ENCODE measurements at regions not wholly inside any gene's neighbourhood (a gene's known extent, or its start where the extent isn't known, plus 50 kb on each side); places are given as distances from the start of the nearest gene placed in this dataset.

DNA sequence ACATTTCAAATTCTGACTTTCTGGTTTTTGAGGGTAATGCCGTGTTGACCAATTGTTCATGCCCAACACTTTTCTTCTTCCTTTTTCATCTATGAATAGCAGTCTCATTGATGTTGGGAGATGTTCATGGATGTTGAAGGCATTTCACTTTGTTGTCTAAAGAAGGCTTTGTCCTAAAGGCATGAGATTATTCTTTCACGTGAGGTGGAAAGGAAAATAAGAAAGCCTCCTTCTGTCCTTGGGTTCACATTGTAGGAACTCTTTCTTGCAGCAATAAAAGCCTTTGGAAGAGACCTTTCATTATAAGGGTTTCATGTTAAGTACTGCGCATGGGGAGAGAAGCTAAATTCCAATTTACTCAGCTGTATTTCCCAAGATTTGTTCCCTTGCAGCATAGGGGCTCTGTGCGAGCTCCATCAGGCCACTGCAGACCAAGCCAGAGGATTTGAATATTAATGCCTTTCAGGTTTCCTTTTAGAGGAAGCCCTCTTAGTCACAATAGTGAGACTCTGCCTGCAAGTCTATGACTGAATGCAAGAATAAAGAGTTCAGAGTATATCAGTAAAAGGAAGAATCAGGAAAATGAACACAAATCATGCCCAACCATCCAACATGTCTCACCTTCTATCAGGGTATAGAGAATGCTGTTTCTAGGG lies 274.6 kb downstream of the TMEM38B start:
- no peak for TF ChIP-seq RAD21 (IDR thresholded peaks at IDR 0.05; ENCODE audit: low read depth)
- TF ChIP-seq EGR1 (IDR thresholded peaks at IDR 0.05): no peak
- no peak for TF ChIP-seq EP300 (IDR thresholded peaks at IDR 0.05; ENCODE audit: borderline replicate concordance)
- TF ChIP-seq, protein P1, sequence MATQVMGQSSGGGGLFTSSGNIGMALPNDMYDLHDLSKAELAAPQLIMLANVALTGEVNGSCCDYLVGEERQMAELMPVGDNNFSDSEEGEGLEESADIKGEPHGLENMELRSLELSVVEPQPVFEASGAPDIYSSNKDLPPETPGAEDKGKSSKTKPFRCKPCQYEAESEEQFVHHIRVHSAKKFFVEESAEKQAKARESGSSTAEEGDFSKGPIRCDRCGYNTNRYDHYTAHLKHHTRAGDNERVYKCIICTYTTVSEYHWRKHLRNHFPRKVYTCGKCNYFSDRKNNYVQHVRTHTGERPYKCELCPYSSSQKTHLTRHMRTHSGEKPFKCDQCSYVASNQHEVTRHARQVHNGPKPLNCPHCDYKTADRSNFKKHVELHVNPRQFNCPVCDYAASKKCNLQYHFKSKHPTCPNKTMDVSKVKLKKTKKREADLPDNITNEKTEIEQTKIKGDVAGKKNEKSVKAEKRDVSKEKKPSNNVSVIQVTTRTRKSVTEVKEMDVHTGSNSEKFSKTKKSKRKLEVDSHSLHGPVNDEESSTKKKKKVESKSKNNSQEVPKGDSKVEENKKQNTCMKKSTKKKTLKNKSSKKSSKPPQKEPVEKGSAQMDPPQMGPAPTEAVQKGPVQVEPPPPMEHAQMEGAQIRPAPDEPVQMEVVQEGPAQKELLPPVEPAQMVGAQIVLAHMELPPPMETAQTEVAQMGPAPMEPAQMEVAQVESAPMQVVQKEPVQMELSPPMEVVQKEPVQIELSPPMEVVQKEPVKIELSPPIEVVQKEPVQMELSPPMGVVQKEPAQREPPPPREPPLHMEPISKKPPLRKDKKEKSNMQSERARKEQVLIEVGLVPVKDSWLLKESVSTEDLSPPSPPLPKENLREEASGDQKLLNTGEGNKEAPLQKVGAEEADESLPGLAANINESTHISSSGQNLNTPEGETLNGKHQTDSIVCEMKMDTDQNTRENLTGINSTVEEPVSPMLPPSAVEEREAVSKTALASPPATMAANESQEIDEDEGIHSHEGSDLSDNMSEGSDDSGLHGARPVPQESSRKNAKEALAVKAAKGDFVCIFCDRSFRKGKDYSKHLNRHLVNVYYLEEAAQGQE (IDR thresholded peaks at IDR 0.05; ENCODE audit: low read depth): no peak
- TF ChIP-seq NFIC (IDR thresholded peaks at IDR 0.05): no peak
- TF ChIP-seq, protein P2, sequence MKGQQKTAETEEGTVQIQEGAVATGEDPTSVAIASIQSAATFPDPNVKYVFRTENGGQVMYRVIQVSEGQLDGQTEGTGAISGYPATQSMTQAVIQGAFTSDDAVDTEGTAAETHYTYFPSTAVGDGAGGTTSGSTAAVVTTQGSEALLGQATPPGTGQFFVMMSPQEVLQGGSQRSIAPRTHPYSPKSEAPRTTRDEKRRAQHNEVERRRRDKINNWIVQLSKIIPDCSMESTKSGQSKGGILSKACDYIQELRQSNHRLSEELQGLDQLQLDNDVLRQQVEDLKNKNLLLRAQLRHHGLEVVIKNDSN (IDR thresholded peaks at IDR 0.05): no peak
- TF ChIP-seq TAF1 (IDR thresholded peaks at IDR 0.05; ENCODE audit: low read depth): no peak
- no peak for TF ChIP-seq ZBTB7A (IDR thresholded peaks at IDR 0.05; ENCODE audit: low read depth)
- TF ChIP-seq CREB1 (IDR thresholded peaks at IDR 0.05; ENCODE audit: low read depth): no peak
- TF ChIP-seq, protein P3, sequence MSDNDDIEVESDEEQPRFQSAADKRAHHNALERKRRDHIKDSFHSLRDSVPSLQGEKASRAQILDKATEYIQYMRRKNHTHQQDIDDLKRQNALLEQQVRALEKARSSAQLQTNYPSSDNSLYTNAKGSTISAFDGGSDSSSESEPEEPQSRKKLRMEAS (IDR thresholded peaks at IDR 0.05): no peak
- no peak for TF ChIP-seq TCF12 (IDR thresholded peaks at IDR 0.05; ENCODE audit: low read depth)
- TF ChIP-seq TEAD4 (IDR thresholded peaks at IDR 0.05): no peak
- no peak for TF ChIP-seq CEBPB (IDR thresholded peaks at IDR 0.05)
- no peak for TF ChIP-seq YY1 (IDR thresholded peaks at IDR 0.05; ENCODE audit: low read depth)
- no peak for TF ChIP-seq FOXM1 (IDR thresholded peaks at IDR 0.05; ENCODE audit: borderline replicate concordance, low read depth)

DNA sequence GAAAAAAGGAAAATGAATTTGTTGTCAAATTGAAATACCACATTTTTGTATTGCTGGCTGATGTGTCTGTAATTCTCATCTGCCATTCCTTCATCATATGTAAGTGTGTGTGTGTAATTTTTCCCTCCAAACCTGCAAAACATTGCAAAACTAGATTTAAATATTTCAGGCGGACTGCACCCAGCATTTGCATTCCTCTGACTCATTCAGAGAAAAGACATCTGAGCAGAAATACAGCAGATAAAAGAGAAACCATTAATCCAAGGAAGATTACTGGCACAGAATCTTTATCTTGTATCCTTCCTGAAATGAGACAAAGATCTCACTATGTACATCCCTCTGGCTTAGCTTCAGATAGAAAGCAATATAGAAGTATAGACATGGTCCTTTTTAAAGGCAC lies 275.3 kb downstream of the TMEM38B start:
- TF ChIP-seq FOXM1 (IDR thresholded peaks at IDR 0.05; ENCODE audit: borderline replicate concordance, low read depth) (no peak), CEBPB (IDR thresholded peaks at IDR 0.05) (no peak), TCF12 (IDR thresholded peaks at IDR 0.05; ENCODE audit: low read depth) (no peak), TEAD4 (IDR thresholded peaks at IDR 0.05) (no peak), NFIC (IDR thresholded peaks at IDR 0.05) (no peak), ZBTB7A (IDR thresholded peaks at IDR 0.05; ENCODE audit: low read depth) (no peak), TAF1 (IDR thresholded peaks at IDR 0.05; ENCODE audit: low read depth) (no peak), CREB1 (IDR thresholded peaks at IDR 0.05; ENCODE audit: low read depth) (no peak), EGR1 (IDR thresholded peaks at IDR 0.05) (no peak), YY1 (IDR thresholded peaks at IDR 0.05; ENCODE audit: low read depth) (no peak), RAD21 (IDR thresholded peaks at IDR 0.05; ENCODE audit: low read depth) (no peak), EP300 (IDR thresholded peaks at IDR 0.05; ENCODE audit: borderline replicate concordance) (no peak)
- TF ChIP-seq, protein P1 (IDR thresholded peaks at IDR 0.05; ENCODE audit: low read depth): no peak
- TF ChIP-seq, protein P3 (IDR thresholded peaks at IDR 0.05): no peak

DNA sequence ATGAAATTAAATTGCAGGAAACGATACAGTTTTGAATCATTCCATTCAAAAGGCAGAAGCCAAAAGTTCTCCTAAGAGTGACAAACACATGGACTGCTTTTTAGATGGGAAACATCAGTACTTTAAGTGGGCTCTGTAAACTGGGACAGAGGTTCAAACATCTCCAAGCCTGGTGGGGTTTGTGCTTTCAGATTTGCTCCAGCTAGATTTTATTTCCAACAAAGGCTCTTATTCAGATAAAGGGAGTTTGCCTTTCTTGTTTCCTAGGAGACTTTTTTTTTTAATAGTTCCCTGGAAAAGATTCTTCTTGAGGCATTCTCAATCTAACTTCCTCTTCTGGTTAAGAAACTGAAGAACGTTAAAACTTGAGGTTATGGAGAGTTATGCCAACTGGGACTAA lies 277.6 kb downstream of the TMEM38B start:
- TF ChIP-seq, protein P2 (IDR thresholded peaks at IDR 0.05): no peak
- TF ChIP-seq TEAD4 (IDR thresholded peaks at IDR 0.05) (no peak), TAF1 (IDR thresholded peaks at IDR 0.05; ENCODE audit: low read depth) (no peak), NFIC (IDR thresholded peaks at IDR 0.05) (no peak), EP300 (IDR thresholded peaks at IDR 0.05; ENCODE audit: borderline replicate concordance) (no peak), EGR1 (IDR thresholded peaks at IDR 0.05) (no peak)
- TF ChIP-seq, protein P1 (IDR thresholded peaks at IDR 0.05; ENCODE audit: low read depth): no peak

- TF ChIP-seq, protein P3 (IDR thresholded peaks at IDR 0.05): no peak
- TF ChIP-seq, protein P1 (IDR thresholded peaks at IDR 0.05; ENCODE audit: low read depth): no peak
- TF ChIP-seq CEBPB (IDR thresholded peaks at IDR 0.05): no peak
- no peak for TF ChIP-seq EP300 (IDR thresholded peaks at IDR 0.05; ENCODE audit: borderline replicate concordance)
- TF ChIP-seq YY1 (IDR thresholded peaks at IDR 0.05; ENCODE audit: low read depth): no peak
- no peak for TF ChIP-seq TCF12 (IDR thresholded peaks at IDR 0.05; ENCODE audit: low read depth)
- no peak for TF ChIP-seq TAF1 (IDR thresholded peaks at IDR 0.05; ENCODE audit: low read depth)
- no peak for TF ChIP-seq NFIC (IDR thresholded peaks at IDR 0.05)
These were observed 278.3 kb downstream of the TMEM38B start for GRCh38 chr9:105972466-105973204.
